Small intestine (tissue), 7 donors: ENCODE measurements at regions not wholly inside any gene's neighbourhood (a gene's known extent, or its start where the extent isn't known, plus 50 kb on each side); places are given as distances from the start of the nearest gene placed in this dataset.

Experiments
- DNase-seq, 2 donors: peaks; one replicate each; pipeline versions ENCODE4 v3.0.0 to v3.0.0-alpha.2; 2013
- FAIRE-seq: peaks from 2 replicates; lab custom pipeline; 2012; peaks lifted over from hg19 to GRCh38; lab: Jason Lieb, UNC
- H3K27ac ChIP-seq, 3 donors: one replicate each; pipeline ENCODE4 v1.5.1; 2013; ENCODE audit warnings: low read length in 2 of 3, mild to moderate bottlenecking in 2 of 3, control low read depth in 1 of 3, inconsistent platforms in 1 of 3, low read depth in 1 of 3, moderate library complexity in 1 of 3
- H3K27me3 ChIP-seq, 3 donors: one replicate each; pipeline ENCODE4 v1.6.1; 2013; ENCODE audit warnings: low read length in 3 of 3, inconsistent platforms in 1 of 3; ENCODE audit not compliant: control insufficient read depth in 3 of 3, insufficient read depth in 3 of 3
- H3K36me3 ChIP-seq, 3 donors: one replicate each; pipeline ENCODE4 v1.6.1; 2013; ENCODE audit warnings: low read length in 3 of 3, inconsistent platforms in 1 of 3, low read depth in 1 of 3, mild to moderate bottlenecking in 1 of 3, moderate library complexity in 1 of 3; ENCODE audit not compliant: control insufficient read depth in 3 of 3, insufficient read depth in 2 of 3
- H3K4me1 ChIP-seq, 3 donors: one replicate each; pipeline ENCODE4 v1.6.1; 2013; ENCODE audit warnings: low read length in 2 of 3, inconsistent platforms in 1 of 3, low read depth in 1 of 3, mild to moderate bottlenecking in 1 of 3, moderate library complexity in 1 of 3; ENCODE audit not compliant: control insufficient read depth in 3 of 3, insufficient read depth in 2 of 3
- H3K4me3 ChIP-seq, 3 donors: one replicate each; pipeline ENCODE4 v1.5.1; 2013; ENCODE audit warnings: low read length in 3 of 3, control low read depth in 1 of 3, inconsistent platforms in 1 of 3, low read depth in 1 of 3, mild to moderate bottlenecking in 1 of 3, moderate library complexity in 1 of 3
- H3K9me3 ChIP-seq, 2 donors: one replicate each; pipeline ENCODE4 v1.6.1; 2013; ENCODE audit warnings: low read depth in 1 of 2, low read length in 1 of 2; ENCODE audit not compliant: control insufficient read depth in 2 of 2, insufficient read depth in 1 of 2
- WGBS, 3 donors: extraction: QIAGEN DNeasy Blood & Tissue Kit; methylation state at CpG; one replicate each; pipeline ENCODE4 v1.1.7; 2013; 5-methylcytosine and 5-hydroxymethylcytosine counted together
- donor health status: healthy with polysubstance abuse.
- donor health status: control.
- donor health status: control.
- donor health status: Bipolar disorder and iron deficiency.
- donor health status: healthy.

- WGBS, 3 donors: 41 to 49% (median 44%) methylated on average over 2 of the region's 2 CpGs
- Histone ChIP-seq H3K4me3 (no peak overlapping the region), H3K9me3 (no peaks in the 10 kb centered on the region), H3K36me3 (no peaks in the 10 kb centered on the region), H3K27ac (no peak overlapping the region), H3K4me1 (no peaks in the 10 kb centered on the region), H3K27me3 (no peaks in the 10 kb centered on the region)
- DNase-seq (no peak), FAIRE-seq (no peak)
Measured at GRCh38 chr9:1233568-1233967, 183.4 kb downstream of the DMRT2 start.

- WGBS, 3 donors: 72 to 84% (median 81%) methylated on average over 4 of the region's 4 CpGs
Measured at GRCh38 chr9:1235650-1236049, 185.5 kb downstream of the DMRT2 start.

DNA sequence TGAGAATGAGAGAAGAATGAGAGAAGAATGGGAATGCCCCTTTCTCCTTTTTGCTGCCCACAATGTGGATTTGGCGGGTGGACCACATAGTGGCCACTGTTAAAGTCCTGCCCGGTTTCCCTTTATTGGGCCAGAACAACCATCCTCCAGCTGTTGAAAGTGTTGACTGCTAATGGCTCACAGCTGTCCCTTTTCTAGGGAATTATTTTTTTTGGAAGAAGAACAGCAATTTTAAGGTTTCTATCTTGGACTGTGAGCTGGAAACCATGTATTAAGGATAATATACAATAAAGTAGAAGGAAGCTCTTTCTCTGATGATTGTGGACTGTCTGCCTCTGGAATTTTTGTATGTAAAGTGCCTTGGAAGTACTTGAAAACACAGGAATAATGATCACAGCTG lies 185.9 kb downstream of the DMRT2 start:
- Histone ChIP-seq H3K4me3 (no peak overlapping the region), H3K9me3 (no peaks in the 10 kb centered on the region), H3K36me3 (no peaks in the 10 kb centered on the region), H3K4me1 (no peaks in the 10 kb centered on the region), H3K27me3 (no peaks in the 10 kb centered on the region), H3K27ac (no peak overlapping the region)
- DNase-seq: no peak
- WGBS, 3 donors: 58 to 91% (median 80%) methylated on average over 2 of the region's 2 CpGs
- FAIRE-seq: no peak

More at GRCh38 chr9:1235650-1236049, 185.5 kb downstream of the DMRT2 start:
- H3K27ac ChIP-seq: no peak overlapping the region
- H3K9me3 ChIP-seq: no peaks in the 10 kb centered on the region
- no peaks in the 10 kb centered on the region for H3K4me1 ChIP-seq
- no peaks in the 10 kb centered on the region for H3K27me3 ChIP-seq
- no peak for DNase-seq
- FAIRE-seq: no peak
- no peak overlapping the region for H3K4me3 ChIP-seq
- H3K36me3 ChIP-seq: no peaks in the 10 kb centered on the region

GRCh38 chr9:1238407-1238806 lies 188.2 kb downstream of the DMRT2 start:
- Histone ChIP-seq H3K36me3 (no peaks in the 10 kb centered on the region), H3K9me3 (no peaks in the 10 kb centered on the region), H3K27me3 (no peaks in the 10 kb centered on the region), H3K4me1 (no peaks in the 10 kb centered on the region), H3K4me3 (no peak overlapping the region), H3K27ac (no peak overlapping the region)
- DNase-seq (no peak), FAIRE-seq (no peak)
- 77 to 87% (median 78%) methylated on average over 3 of the region's 3 CpGs for WGBS, 3 donors

DNA sequence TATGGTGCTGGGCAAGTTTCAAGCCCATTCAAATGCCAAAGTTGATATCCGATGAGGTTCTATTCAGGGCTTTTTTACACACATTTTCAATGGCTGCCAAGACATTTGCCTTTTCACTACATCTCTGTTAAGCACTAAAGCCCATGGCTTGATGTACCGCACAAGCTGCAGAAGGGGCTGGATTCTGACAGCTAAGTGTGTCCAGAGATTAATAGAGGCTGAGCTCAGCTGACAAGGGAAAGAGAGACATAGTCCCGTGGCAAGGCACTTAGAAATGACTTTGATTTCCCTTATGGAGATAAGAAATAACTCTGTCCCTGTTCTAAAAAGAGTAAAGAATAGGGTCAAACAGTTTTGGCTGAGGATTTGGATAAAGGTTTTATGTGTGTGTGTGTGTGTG lies 198.6 kb downstream of the DMRT2 start:
- Histone ChIP-seq H3K27ac (no peak overlapping the region), H3K36me3 (no peaks in the 10 kb centered on the region), H3K4me1 (no peaks in the 10 kb centered on the region), H3K9me3 (no peaks in the 10 kb centered on the region), H3K27me3 (no peaks in the 10 kb centered on the region), H3K4me3 (no peak overlapping the region)
- WGBS, 3 donors: 58 to 68% (median 67%) methylated on average over 3 of the region's 3 CpGs
- no peak for FAIRE-seq
- no peak for DNase-seq

- H3K9me3 ChIP-seq: no peaks in the 10 kb centered on the region
- no peaks in the 10 kb centered on the region for H3K27me3 ChIP-seq
- FAIRE-seq (no peak), DNase-seq (no peak)
- no peak overlapping the region for H3K27ac ChIP-seq
- H3K36me3 ChIP-seq: no peaks in the 10 kb centered on the region
- no peak overlapping the region for H3K4me3 ChIP-seq
- H3K4me1 ChIP-seq: no peaks in the 10 kb centered on the region
- WGBS, 3 donors: 38 to 59% (median 50%) methylated on average over 10 of the region's 10 CpGs
Measured at GRCh38 chr9:1253064-1253979, 203.2 kb downstream of the DMRT2 start.

GRCh38 chr9:1254071-1254470 lies 203.9 kb downstream of the DMRT2 start:
- DNase-seq: no peak
- WGBS, 3 donors: 25 to 59% (median 46%) methylated on average over 5 of the region's 5 CpGs
- FAIRE-seq: no peak

GRCh38 chr9:1256178-1256577 lies 206.0 kb downstream of the DMRT2 start:
- 92 to 96% (median 93%) methylated on average over 6 of the region's 6 CpGs for WGBS, 3 donors
- H3K4me3 ChIP-seq: no peak overlapping the region
- FAIRE-seq: no peak

More at GRCh38 chr9:1254071-1254470, 203.9 kb downstream of the DMRT2 start:
- no peaks in the 10 kb centered on the region for H3K9me3 ChIP-seq
- H3K36me3 ChIP-seq: no peaks in the 10 kb centered on the region
- H3K4me1 ChIP-seq: no peaks in the 10 kb centered on the region
- H3K27ac ChIP-seq: no peak overlapping the region
- H3K4me3 ChIP-seq: no peak overlapping the region
- no peaks in the 10 kb centered on the region for H3K27me3 ChIP-seq

More at GRCh38 chr9:1256178-1256577, 206.0 kb downstream of the DMRT2 start:
- no peaks in the 10 kb centered on the region for H3K4me1 ChIP-seq
- no peak for DNase-seq
- H3K9me3 ChIP-seq: no peaks in the 10 kb centered on the region
- no peaks in the 10 kb centered on the region for H3K36me3 ChIP-seq
- no peak overlapping the region for H3K27ac ChIP-seq
- no peaks in the 10 kb centered on the region for H3K27me3 ChIP-seq
